Epidermal melanocyte (primary cell): ENCODE measurements at regions not wholly inside any gene's neighbourhood (a gene's known extent, or its start where the extent isn't known, plus 50 kb on each side); places are given as distances from the start of the nearest gene placed in this dataset.

ENCODE experiments used
- DNase-seq: peaks from one replicate; pipeline ENCODE4 v3.0.0; 2011; ENCODE audit warnings: low spot score; ENCODE audit not compliant: insufficient read length

- DNase-seq, result no peak
Measured at GRCh38 chr7:13826752-13827151, 162.7 kb downstream of the ETV1 start.

GRCh38 chr7:13827716-13828115 lies 161.8 kb downstream of the ETV1 start:
- no peak for DNase-seq

- no peak for DNase-seq
Measured at GRCh38 chr7:13829231-13829630, 160.2 kb downstream of the ETV1 start.

- no peak for DNase-seq
Measured at GRCh38 chr7:13829914-13830900, 159.3 kb downstream of the ETV1 start.

- no peak for DNase-seq
Measured at GRCh38 chr7:13832346-13832745, 157.1 kb downstream of the ETV1 start.

GRCh38 chr7:13834328-13834761 lies 155.1 kb downstream of the ETV1 start:
- DNase-seq, result no peak

GRCh38 chr7:13835442-13835841 lies 154.0 kb downstream of the ETV1 start:
- no peak for DNase-seq

GRCh38 chr7:13839063-13839462 lies 150.4 kb downstream of the ETV1 start:
- DNase-seq, result no peak
